ENCODE measurements at regions not wholly inside any gene's neighbourhood (a gene's known extent, or its start where the extent isn't known, plus 50 kb on each side); places are given as distances from the start of the nearest gene placed in this dataset.

DNA sequence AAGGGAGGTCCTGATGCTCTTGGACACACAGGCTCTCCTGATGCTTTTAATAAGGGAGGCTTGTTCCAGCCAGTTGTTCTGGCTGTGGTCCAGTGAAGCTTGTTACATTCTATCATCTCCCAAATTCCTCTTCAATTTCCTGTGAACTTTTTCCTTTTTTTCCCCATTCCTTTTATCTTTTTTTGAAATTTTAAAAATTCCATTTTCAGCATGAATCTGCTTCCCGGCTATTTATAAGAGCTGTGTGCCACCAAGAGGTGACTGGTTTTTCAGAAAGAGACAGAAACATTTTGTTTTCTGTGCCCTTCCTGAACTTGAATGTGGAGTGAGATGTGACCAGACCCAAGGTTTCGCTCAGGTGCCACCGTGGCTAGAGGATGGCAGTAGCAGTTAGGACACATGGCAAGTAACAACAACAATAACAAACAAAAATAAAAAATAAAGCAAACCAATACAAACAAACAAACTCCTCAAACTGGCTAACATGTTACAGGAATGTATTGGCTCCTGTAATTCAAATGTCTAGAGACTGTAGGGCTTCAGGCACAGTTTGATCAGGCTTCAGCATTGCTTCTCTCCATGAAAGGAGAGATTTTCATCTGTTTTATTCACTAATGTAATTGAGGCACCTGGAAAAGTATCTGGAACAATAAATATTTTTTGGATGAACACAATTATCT is 121.1 kb downstream of the BOD1 start (continued):
- TF ChIP-seq, protein P1, sequence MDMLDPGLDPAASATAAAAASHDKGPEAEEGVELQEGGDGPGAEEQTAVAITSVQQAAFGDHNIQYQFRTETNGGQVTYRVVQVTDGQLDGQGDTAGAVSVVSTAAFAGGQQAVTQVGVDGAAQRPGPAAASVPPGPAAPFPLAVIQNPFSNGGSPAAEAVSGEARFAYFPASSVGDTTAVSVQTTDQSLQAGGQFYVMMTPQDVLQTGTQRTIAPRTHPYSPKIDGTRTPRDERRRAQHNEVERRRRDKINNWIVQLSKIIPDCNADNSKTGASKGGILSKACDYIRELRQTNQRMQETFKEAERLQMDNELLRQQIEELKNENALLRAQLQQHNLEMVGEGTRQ (IDR thresholded peaks at IDR 0.05; ENCODE audit: borderline replicate concordance, low read depth, low read length) = no peak
- TF ChIP-seq SMC3 (IDR thresholded peaks at IDR 0.05; ENCODE audit: low read depth, low read length) = no peak
- no peak for TF ChIP-seq FOSL2 (IDR thresholded peaks at IDR 0.05; ENCODE audit: borderline replicate concordance, low read depth)
- TF ChIP-seq NRF1 (IDR thresholded peaks at IDR 0.05; ENCODE audit: low read depth, low read length) = no peak
- TF ChIP-seq TEAD4 (IDR thresholded peaks at IDR 0.05; ENCODE audit: borderline replicate concordance, insufficient read depth) = no peak
- TF ChIP-seq EZH2phosphoT487 (IDR thresholded peaks at IDR 0.05; ENCODE audit: borderline replicate concordance, low read depth) = no peak
- TF ChIP-seq YY1 (IDR thresholded peaks at IDR 0.05; ENCODE audit: low read depth) = no peak

GRCh38 chr5:173494446-173494845 is 122.0 kb downstream of the BOD1 start:
- DNase-seq = no peak
- CTCF ChIA-PET = no interaction called here
- Histone ChIP-seq H3K4me2 (no peak overlapping the region), H3K27me3 (ENCODE audit: insufficient read depth) (no peaks in the 10 kb centered on the region; the same call in 1 of the 2 replicates), H3F3A (replicated peaks; ENCODE audit: insufficient read depth) (no peaks in the 10 kb centered on the region), H3K9me3 (no peaks in the 10 kb centered on the region), H3K9me2 (no peaks in the 10 kb centered on the region), H3K9ac (no peak overlapping the region), H3K36me3 (replicated peaks in 1 of 2; ENCODE audit: control insufficient read depth in 1 of 2, insufficient read depth in 2 of 2, low read length in 1 of 2) (no peaks in the 10 kb centered on the region), H4K20me1 (ENCODE audit: insufficient read depth) (no peaks in the 10 kb centered on the region), H2AFZ (ENCODE audit: low read depth) (no peak overlapping the region), H3K4me3 (ENCODE audit: low read depth in 2 of 2, low read length in 1 of 2) (no peak overlapping the region), H3K27ac (ENCODE audit: low read depth in 2 of 2, low read length in 1 of 2) (no peak overlapping the region), H3K4me1 (ENCODE audit: control insufficient read depth in 1 of 2, insufficient read depth in 2 of 2, low read depth in 1 of 2, low read length in 1 of 2) (peaks cover 0 to 3% of the 10 kb centered on the region in 2 experiments; a peak in 1 of 4 replicates), H3K79me2 (ENCODE audit: insufficient read depth) (no peaks in the 10 kb centered on the region)
- TF ChIP-seq EP300 (IDR thresholded peaks at IDR 0.05; ENCODE audit: borderline replicate concordance in 1 of 2, low read depth in 1 of 2, low read length in 1 of 2) = no peak
- TF ChIP-seq FOSL2 (IDR thresholded peaks at IDR 0.05; ENCODE audit: borderline replicate concordance, low read depth) = no peak
- no peak for TF ChIP-seq RFX5 (IDR thresholded peaks at IDR 0.05; ENCODE audit: low read length)
- no peak for TF ChIP-seq FOXM1 (IDR thresholded peaks at IDR 0.05; ENCODE audit: low read depth)
- TF ChIP-seq NRF1 (IDR thresholded peaks at IDR 0.05; ENCODE audit: low read depth, low read length) = no peak
- no peak for TF ChIP-seq MXI1 (IDR thresholded peaks at IDR 0.05; ENCODE audit: low read depth, low read length)
- TF ChIP-seq RCOR1 (IDR thresholded peaks at IDR 0.05; ENCODE audit: low read length) = no peak
- TF ChIP-seq SIN3A (IDR thresholded peaks at IDR 0.05; ENCODE audit: borderline replicate concordance, low read depth, low read length) = no peak
- TF ChIP-seq TEAD4 (IDR thresholded peaks at IDR 0.05; ENCODE audit: borderline replicate concordance, insufficient read depth) = no peak
- no peak for TF ChIP-seq ELF1 (IDR thresholded peaks at IDR 0.05)
- no peak for TF ChIP-seq TAF1 (IDR thresholded peaks at IDR 0.05; ENCODE audit: borderline replicate concordance, low read depth, low read length)
- POLR2A ChIA-PET = no interaction called here
- 31% methylated on average over 2 of the region's 2 CpGs for WGBS (ENCODE audit: low lambda C conversion rate)

DNA sequence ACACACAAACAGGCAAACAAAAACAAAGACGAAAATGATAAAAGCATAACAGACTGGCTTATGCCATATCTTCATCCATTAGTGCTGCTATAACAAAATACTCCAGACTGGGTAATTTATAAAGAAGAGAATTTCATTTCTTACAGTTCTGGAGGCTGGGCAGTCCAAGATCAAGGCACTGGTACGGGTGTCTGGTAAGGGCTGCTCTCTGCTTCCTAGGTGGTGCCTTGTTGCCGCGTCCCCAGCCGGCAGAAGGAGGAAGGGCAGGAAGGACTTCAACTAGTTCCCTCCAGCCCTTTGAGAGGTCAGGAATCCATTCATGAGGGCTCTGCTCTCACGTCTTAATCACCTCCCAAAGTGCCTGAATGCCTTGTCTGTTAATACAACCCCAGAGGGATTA is 122.6 kb downstream of the BOD1 start:
- Histone ChIP-seq H3K4me1 (ENCODE audit: control insufficient read depth in 1 of 2, insufficient read depth in 2 of 2, low read depth in 1 of 2, low read length in 1 of 2) (peaks cover 0 to 2% of the 10 kb centered on the region in 2 experiments; a peak in 1 of 4 replicates), H3K79me2 (ENCODE audit: insufficient read depth) (no peaks in the 10 kb centered on the region), H2AFZ (ENCODE audit: low read depth) (no peak overlapping the region), H3F3A (replicated peaks; ENCODE audit: insufficient read depth) (no peaks in the 10 kb centered on the region), H3K27ac (ENCODE audit: low read depth in 2 of 2, low read length in 1 of 2) (no peak overlapping the region), H3K4me3 (ENCODE audit: low read depth in 2 of 2, low read length in 1 of 2) (no peak overlapping the region), H3K9me3 (no peaks in the 10 kb centered on the region), H3K9me2 (no peaks in the 10 kb centered on the region), H3K36me3 (replicated peaks in 1 of 2; ENCODE audit: control insufficient read depth in 1 of 2, insufficient read depth in 2 of 2, low read length in 1 of 2) (no peaks in the 10 kb centered on the region), H3K4me2 (no peak overlapping the region), H3K27me3 (ENCODE audit: insufficient read depth) (no peaks in the 10 kb centered on the region; the same call in 1 of the 2 replicates), H4K20me1 (ENCODE audit: insufficient read depth) (no peaks in the 10 kb centered on the region), H3K9ac (no peak overlapping the region)
- 52% methylated on average over 6 of the region's 6 CpGs for WGBS (ENCODE audit: low lambda C conversion rate)
- CTCF ChIA-PET = interaction anchor here (0.6 kb wide), 1 partner anchor 609 kb away, joined by 3 read pairs; no protein-coding TSS in a partner anchor
- POLR2A ChIA-PET = no interaction called here
- no peak for DNase-seq
- TF ChIP-seq TEAD4 (IDR thresholded peaks at IDR 0.05; ENCODE audit: borderline replicate concordance, insufficient read depth) = no peak
- TF ChIP-seq, protein P2, sequence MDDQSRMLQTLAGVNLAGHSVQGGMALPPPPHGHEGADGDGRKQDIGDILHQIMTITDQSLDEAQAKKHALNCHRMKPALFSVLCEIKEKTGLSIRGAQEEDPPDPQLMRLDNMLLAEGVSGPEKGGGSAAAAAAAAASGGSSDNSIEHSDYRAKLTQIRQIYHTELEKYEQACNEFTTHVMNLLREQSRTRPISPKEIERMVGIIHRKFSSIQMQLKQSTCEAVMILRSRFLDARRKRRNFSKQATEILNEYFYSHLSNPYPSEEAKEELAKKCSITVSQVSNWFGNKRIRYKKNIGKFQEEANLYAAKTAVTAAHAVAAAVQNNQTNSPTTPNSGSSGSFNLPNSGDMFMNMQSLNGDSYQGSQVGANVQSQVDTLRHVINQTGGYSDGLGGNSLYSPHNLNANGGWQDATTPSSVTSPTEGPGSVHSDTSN (IDR thresholded peaks at IDR 0.05) = no peak
- TF ChIP-seq, protein P1 (IDR thresholded peaks at IDR 0.05; ENCODE audit: borderline replicate concordance, low read depth, low read length) = no peak
- TF ChIP-seq REST (IDR thresholded peaks at IDR 0.05; ENCODE audit: low read depth, low read length) = no peak
- TF ChIP-seq MXI1 (IDR thresholded peaks at IDR 0.05; ENCODE audit: low read depth, low read length) = no peak
- no peak for TF ChIP-seq GATA2 (CRISPR knock-in tag; IDR thresholded peaks at IDR 0.05)
- TF ChIP-seq TCF12 (IDR thresholded peaks at IDR 0.05) = no peak
